ENCODE measurements at regions not wholly inside any gene's neighbourhood (a gene's known extent, or its start where the extent isn't known, plus 50 kb on each side); places are given as distances from the start of the nearest gene placed in this dataset.
"Not testable (repeated sequence)": the region's sequence is repeated elsewhere in the genome, so short reads cannot be mapped to it uniquely, and the experiment has no call there.

GRCh38 chr12:59055204-59055860 lies 135.0 kb upstream of the LRIG3 start:
- in situ Hi-C loops (cut with MboI; ENCODE audit: low pct_unique_long_range_greater_than_20kb, low sequenced_read_pairs, unreplicated experiment) = no loop called here
- TF ChIP-seq, protein P1, sequence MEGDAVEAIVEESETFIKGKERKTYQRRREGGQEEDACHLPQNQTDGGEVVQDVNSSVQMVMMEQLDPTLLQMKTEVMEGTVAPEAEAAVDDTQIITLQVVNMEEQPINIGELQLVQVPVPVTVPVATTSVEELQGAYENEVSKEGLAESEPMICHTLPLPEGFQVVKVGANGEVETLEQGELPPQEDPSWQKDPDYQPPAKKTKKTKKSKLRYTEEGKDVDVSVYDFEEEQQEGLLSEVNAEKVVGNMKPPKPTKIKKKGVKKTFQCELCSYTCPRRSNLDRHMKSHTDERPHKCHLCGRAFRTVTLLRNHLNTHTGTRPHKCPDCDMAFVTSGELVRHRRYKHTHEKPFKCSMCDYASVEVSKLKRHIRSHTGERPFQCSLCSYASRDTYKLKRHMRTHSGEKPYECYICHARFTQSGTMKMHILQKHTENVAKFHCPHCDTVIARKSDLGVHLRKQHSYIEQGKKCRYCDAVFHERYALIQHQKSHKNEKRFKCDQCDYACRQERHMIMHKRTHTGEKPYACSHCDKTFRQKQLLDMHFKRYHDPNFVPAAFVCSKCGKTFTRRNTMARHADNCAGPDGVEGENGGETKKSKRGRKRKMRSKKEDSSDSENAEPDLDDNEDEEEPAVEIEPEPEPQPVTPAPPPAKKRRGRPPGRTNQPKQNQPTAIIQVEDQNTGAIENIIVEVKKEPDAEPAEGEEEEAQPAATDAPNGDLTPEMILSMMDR (IDR thresholded peaks at IDR 0.05; ENCODE audit: extremely low read depth, insufficient read depth, missing control alignments) = no peak
- no peak for DNase-seq (ENCODE audit: low spot score)

DNA sequence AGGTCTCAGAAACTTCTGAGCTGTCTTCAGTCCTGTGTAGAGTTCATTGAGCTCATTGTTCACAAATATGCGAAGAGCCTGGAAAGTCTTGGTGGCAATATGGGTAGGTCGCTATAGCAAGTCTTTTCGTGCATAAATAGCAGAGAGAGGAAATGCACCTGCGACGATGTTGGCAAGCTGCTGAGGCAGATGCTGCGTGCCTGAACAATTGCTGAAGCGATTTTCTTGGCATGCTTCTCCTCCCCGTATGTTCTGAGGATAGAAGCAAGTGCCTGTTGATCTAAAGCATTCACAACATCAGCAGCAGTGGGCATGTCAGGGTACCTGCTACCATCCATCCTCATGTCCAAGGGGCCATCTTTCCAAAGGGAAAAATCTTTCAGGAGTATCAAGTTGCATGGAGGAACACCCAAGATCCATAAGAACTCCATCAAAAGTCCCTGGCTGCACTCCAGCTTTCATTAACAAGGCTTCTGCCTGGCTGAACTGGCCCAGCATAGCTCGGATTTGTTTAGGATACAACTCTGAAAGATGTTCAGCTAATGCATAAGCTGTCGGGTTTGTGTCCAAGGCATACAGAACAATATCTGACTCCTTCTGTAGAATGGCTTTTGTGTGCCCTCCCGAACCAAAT lies 133.1 kb upstream of the LRIG3 start:
- in situ Hi-C loops (cut with MboI; ENCODE audit: low pct_unique_long_range_greater_than_20kb, low sequenced_read_pairs, unreplicated experiment) = not testable (repeated sequence)

DNA sequence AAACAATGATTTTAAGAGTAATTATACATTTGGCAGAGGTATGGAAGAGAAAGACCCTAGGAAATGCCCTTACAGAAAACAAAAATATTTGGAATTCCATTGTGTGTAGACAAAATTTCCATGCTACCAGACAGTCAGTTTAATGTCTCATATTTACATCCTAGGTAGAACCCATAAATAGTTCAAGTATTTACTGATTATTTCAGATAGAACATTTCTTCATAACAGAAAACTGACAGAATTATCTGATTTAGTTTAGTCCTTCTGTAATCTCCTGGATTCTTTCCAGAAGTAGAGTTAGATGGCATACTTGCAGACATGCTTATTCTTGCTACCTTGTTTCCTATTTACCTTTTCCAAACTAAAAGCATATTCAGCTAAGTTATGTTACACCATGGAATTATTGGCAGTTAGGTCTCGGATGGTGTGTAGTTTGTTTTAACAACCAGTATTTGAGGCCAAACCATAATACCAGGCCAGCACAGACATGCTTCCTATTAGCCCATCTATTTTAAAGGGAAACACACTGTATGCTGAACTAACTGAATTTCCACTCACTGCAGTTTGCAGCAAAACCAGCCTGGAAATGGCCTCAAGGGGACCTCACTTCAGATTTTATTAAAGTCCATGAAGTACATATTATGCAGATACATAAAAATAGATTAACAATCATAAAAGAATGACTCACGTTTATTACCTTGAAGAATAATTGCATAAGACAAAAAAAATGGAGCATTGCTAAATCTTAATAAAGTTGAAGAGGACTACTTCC lies 126.6 kb upstream of the LRIG3 start:
- no peak for DNase-seq (ENCODE audit: low spot score)
- TF ChIP-seq, protein P1 (IDR thresholded peaks at IDR 0.05; ENCODE audit: extremely low read depth, insufficient read depth, missing control alignments) = no peak

More for the DNA sequence above, 133.1 kb upstream of the LRIG3 start:
- DNase-seq (ENCODE audit: low spot score) = not testable (repeated sequence)

DNA sequence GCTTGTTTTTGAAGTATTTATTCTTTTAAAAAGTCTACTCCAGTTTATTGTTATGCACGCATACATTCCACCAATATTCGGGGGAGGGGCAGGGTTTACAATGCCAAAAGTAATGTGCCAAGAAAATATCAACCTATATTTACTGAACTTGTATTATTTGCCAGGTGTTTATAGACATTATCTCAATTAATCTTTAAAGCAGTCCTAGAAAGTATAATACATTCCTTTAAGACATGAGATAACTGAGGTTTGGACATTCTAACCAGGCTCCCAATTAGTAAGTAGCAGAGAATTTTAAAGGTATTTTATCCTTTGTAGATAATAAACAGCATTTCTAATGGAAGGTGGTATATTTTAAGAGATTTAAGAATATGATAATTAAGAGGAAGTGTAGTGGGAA lies 124.5 kb upstream of the LRIG3 start:
- TF ChIP-seq, protein P1 (IDR thresholded peaks at IDR 0.05; ENCODE audit: extremely low read depth, insufficient read depth, missing control alignments) = no peak
- DNase-seq (ENCODE audit: low spot score) = no peak
- in situ Hi-C loops (cut with MboI; ENCODE audit: low pct_unique_long_range_greater_than_20kb, low sequenced_read_pairs, unreplicated experiment) = no loop called here

More for the DNA sequence above, 126.6 kb upstream of the LRIG3 start:
- in situ Hi-C loops (cut with MboI; ENCODE audit: low pct_unique_long_range_greater_than_20kb, low sequenced_read_pairs, unreplicated experiment) = no loop called here

GRCh38 chr12:59041241-59042121 lies 121.2 kb upstream of the LRIG3 start:
- TF ChIP-seq, protein P1 (IDR thresholded peaks at IDR 0.05; ENCODE audit: extremely low read depth, insufficient read depth, missing control alignments) = no peak
- DNase-seq (ENCODE audit: low spot score) = no peak
- in situ Hi-C loops (cut with MboI; ENCODE audit: low pct_unique_long_range_greater_than_20kb, low sequenced_read_pairs, unreplicated experiment) = no loop called here

GRCh38 chr12:59040656-59041055 lies 120.4 kb upstream of the LRIG3 start:
- no peak for DNase-seq (ENCODE audit: low spot score)
- TF ChIP-seq, protein P1 (IDR thresholded peaks at IDR 0.05; ENCODE audit: extremely low read depth, insufficient read depth, missing control alignments) = no peak
- in situ Hi-C loops (cut with MboI; ENCODE audit: low pct_unique_long_range_greater_than_20kb, low sequenced_read_pairs, unreplicated experiment) = no loop called here

All from GM13977 (cell line).